ENCODE measurements at regions not wholly inside any gene's neighbourhood (a gene's known extent, or its start where the extent isn't known, plus 50 kb on each side); places are given as distances from the start of the nearest gene placed in this dataset.

DNA sequence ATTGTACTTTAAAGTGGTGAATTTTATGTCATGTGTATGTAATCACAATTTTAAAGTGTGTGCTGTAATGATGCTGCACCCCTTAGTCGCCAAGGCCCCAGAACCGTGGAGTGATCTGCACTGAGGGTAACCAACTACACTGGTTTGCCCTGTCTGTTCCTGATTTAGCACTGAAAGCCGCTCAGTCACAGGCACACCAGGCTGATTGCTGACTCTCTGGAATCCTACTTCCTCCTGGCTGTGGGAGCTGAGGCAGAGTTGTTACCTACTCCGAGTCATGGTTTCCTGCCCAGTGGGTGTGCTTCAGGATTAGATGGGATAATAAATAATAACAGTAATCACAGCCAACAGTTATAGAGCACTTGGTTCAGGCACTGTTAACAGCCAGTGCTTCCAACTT is 645.4 kb downstream of the BCOR start:
- no peak for DNase-seq

DNA sequence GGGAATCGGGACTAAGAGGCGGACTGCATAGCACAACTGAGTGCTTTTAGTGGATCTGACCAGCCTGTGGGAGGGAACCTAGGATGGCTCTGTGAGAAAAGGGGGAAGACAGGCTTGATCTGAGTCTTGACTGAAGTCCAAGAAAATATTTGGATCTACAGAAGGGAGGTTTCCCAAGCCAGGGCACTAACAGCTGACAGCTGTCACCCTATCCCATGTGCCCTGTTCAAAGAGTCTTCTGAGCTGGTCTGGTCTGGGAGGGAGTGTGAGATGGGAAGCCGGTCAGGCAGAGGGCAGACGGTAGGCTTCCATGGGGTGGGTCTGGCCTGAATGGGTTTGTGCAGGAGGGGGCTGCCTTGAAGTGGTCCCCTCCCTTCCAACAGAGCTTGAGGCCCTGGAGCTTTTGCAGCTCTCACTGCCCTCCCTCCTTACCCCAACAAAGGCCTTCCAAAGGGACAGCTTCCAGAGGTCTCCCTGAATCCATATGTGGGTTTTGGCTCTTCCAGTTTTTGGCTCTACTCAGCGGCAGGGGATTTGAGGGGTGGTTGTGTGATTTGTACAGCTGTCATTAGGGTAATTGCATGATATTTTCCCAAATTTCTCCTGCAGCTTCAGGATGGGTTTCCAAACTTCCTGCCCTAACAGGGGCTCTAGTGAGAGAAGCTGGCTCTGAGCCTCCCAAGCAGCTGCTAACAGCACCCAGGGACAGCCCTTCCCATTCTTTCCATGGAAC is 643.7 kb downstream of the BCOR start:
- DNase-seq, result peak; percentile 94

DNA sequence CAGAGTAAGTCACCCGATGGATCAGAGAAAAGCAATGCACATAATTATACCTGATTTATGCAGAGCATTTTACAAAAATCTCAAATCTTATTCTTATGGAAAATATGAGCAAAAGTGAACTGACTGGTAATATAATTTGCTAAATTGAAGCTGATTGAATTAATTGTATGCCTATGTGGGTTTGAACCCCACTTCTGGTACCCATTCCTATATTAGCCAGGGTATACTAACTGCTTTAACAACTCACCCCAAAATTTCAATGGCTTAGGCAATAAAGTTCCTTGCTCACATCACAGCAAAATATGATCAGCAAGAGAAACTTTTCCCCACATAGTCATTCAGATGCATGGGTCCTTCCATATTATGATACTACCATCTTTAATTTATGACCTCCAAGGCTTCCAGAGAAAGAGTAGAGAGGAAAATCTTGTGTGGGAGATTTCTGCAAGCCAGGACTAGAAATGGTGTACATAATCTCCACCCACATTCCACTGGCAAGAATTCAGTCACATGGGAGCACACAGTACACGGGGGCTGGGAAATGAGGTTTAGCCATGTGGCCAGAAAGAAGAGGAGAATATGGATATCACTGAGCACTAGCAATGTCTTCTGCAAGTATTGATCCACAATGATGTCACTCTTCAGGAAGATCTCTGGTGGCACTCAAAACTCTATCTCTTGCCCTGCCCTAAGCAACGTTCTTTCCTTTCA is 640.7 kb downstream of the BCOR start:
- DNase-seq, result no peak

DNA sequence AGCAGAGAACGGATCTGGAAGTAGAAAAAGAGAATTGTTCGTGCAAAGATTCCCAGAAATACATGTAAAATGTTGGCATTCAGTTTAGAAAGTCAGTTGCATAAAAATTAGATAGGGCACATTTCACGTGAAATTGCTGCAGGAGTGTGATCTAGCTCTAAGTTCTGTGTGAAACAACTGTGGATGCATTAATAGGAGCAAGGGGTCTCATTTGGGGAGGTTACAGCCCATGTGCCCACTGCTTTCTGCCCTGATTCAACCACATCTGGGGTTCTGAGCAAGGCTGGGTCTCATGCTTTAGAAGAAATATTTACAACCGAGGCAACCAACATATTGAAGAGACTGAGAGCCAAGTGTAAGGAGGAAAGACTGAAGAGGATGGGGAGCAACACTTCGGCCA is 639.0 kb downstream of the BCOR start:
- DNase-seq, result no peak

DNA sequence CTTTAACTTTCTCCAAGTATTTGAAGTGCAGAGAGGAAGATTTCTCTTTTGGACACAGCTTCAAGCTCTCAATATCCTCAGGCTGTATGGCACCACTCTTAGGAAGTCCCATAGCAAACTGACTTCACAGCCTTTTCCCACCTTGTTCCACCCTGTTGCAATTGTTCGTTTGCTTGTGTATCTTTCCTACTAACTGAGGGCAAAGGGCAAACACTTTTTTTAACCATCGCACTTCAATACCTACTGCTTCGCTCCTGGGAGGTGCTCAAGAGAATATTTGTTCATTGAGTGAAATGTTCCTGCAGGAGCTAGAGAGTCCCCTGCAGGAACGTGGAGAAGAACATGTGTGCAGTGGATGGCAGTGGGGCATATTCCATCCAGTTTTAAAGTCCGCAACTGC is 638.6 kb downstream of the BCOR start:
- DNase-seq, result no peak

DNA sequence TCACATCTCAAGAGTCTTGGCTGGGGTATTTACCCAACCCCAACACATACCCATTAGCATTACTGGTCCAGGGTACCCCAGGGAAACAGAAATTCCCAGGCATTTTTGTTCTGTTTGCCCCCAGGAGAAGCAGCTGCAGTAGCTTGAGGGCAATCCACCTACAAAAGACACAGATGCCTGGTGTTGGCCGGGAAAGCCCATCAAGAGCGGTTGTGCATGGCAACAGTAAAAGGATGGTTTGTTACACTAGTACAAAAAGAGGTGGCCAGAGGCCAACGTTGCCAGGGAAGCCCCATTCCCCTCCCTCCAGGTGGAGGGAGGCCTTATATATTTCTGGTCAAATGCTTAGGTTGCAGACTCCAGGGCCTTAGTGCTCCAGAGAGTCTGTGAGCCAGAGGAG is 637.8 kb downstream of the BCOR start:
- no peak for DNase-seq

DNA sequence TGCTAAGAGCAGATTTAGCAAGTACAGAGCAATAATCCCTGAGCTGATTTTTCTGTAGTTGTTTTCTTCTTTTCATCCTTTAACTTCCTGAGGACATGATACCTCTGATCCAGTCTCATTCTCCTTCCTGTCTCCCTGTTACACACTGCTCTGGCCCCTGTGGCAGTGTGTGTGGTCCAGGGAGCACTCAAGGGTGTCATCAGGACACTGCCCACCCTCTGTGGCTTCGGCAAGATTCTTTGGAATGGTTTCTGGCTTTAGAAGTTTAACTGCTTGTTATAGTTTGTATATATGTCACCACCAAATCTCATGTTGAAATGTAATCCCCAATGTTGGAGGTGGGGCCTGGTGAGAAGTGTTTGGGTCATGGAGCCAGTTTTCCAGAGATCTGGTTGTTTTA is 637.3 kb downstream of the BCOR start:
- no peak for DNase-seq

DNA sequence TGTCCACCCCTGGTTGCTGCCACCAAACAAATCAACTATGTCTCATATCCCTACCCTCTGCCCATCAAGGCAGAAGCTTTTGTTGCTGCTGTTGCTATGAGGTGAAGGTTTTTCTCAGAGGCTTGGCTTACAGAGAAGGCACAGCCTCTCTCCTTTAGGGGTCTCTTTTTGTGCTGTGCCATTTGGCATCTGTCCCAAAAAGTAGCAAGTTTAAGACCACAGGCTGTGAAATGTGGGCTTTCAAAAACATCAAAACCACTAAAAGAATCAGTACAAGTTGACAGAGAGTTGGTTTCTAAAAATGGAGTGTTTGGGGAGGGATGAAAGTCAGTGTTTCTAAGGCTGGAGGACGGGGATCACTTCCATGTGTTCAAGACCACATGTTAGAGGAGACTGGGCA is 634.9 kb downstream of the BCOR start:
- DNase-seq, result no peak

DNA sequence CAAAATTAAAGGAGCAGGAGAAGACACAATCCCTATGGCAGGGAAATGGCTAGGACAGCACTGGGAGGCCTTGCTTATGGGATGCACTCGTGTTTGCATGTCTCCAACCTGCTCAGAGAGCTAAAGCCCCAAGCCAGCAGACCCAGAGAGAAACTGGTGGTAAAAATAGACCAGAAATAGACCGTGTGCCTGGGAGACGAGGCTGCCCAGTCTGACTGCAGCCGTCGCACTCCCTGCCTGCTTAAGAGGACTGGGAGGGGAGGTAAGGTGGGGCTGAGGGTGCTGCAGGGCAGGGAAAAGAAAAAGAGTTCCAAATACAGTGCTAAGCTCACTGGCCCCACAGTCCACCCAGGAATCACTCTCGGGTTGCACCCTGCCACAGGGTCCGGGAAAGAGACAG is 633.5 kb downstream of the BCOR start:
- DNase-seq, result no peak

DNA sequence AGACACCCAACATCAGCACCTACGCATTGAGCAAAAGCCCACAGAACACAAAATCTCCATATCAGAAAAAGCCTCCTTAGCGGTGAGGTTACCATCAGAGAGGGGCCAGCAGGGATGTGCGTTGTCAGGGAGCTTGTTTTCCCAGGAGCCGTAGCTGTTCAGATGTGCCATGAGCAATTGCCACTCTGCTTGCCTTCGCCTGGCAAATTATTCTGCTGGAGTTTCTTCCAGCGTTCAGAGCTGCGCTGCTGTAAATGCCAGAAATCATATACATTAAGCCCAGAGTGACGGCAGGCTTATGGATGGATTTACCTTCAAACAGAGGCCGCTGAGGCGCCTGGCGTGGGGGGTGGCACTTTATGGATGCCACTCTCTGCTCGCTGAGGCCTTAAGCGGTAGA is 632.3 kb downstream of the BCOR start:
- DNase-seq, result no peak

DNA sequence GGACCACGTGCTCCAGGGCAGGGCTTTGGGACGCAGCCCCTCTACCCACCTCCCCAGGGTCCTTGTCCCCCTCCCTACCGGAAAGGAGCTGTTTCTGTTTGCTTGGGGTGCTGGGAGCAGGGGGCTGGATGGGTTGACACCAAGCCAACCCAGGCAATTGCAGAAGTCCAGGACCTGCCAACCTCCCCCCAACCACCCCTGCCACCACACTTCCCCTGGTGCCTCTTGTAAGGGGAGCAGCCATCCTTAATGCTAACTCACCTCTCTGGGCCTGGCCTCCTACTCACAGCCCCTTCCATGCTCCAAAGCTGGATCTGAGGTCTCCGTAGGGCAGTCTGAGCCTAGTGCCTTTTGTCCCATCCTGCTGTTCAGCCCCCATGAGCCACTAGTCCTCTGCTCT is 631.9 kb downstream of the BCOR start:
- no peak for DNase-seq

DNA sequence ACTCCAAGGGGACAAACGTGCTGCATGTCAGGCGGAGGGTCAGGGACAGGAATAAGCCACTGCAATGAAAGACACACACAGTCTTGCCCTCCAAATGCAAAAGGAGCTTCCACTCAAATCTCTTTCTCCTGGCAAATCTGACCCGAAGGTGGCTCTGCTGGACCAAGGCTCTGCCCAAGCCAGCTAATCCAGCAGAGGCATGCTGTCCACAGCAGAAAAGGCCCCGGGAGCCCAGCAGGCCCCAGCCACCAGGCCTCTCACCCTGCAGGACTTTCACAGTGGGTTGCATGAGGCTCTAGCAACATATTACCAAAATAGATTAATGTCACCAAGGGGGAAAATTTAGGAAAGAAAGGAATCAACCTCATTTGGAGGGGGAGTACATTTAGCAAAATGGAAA is 628.6 kb downstream of the BCOR start:
- DNase-seq, result no peak

DNA sequence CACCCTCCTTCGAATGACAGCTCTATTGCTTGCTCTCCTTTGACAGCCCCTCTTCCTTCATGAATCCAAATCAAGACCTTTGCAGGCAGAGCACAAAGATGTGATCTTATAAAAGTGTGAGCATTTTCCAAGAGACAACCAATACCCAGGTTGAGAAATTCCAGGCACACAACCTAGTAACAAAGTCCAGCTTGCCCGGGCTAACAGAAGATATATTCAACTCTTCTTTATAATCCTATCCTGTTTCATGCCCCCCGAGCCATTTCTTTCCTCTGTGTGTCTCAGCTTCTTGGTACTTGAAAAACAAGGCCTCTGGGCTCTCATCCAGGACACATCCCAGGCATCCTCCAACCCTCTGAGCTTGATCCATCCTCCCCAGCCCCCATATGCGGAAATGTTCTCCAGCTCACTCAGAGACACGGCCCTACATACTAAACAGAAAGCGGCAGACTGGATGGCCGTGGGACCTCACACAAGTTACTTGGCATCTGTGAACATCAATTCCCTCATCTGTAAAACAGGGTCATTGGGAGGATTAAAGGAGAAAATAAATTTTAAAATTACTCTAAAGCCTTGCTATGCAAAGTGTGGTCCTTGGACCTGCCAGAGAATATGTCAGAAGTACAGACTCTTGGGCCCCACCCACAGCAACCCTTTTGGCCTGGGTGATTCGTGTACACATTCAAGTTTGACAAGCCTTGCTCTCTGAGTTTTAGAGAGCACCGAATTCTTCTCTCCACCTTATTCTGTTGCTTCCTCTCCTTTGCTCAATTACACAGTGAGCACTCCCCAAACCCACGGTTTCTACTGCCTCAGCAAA is 627.0 kb downstream of the BCOR start:
- no peak for DNase-seq

DNA sequence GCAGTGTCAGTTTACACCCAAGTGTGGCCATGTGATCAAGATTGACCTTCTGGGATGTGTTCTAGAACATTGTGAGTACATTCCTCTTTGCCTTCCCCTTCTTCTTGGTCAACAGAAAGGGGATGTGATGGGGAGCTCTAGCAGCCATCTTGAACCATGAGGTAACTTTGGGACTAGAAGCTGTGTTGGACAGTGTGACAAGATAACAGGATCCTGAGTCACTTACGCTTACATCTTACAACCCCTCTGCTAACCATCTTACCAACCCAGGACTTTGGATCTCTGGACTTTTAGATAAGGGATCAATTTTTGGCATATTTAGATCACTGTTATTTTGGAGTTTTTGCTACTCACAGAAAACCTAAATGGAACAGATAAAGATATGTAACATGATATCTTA is 625.6 kb downstream of the BCOR start:
- DNase-seq, result no peak

DNA sequence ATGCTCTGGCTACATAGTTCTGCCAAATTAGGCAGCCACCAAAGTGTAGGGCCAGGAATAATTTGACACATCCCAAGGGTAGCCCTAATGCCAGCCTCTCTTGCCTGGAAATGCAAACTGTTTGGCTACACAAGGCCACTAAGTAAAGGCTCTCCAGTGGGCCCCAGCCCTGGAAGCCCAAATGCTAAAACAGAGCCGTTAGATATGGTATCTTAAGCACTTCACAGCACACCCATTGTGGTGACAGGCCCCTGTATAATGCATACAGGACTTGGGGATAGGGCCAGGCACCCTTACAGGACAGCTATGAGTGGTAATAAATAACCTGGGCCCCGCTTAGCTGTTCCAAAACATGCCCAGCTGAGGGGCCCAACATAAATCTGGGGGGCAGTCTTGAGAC is 623.9 kb downstream of the BCOR start:
- DNase-seq, result no peak

DNA sequence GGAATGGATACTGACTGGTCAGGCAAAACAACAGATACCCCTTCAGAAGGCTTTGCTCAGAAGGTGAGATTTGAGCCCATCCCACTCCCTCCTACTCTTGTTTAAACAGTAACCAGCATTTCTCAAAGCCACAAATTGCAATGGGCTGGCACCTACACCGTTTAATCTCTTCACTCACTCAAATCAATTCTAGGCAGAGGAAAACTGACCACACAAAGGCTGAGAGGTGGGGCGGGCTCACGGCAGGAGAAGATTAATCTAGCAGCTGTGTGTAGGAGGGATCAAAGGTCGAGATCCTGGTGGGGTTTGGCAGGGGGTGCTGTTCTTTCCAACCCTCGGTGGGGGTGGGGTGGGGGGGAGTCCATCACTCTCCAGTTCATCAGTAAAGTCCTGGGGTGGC is 622.4 kb downstream of the BCOR start:
- DNase-seq, result no peak

DNA sequence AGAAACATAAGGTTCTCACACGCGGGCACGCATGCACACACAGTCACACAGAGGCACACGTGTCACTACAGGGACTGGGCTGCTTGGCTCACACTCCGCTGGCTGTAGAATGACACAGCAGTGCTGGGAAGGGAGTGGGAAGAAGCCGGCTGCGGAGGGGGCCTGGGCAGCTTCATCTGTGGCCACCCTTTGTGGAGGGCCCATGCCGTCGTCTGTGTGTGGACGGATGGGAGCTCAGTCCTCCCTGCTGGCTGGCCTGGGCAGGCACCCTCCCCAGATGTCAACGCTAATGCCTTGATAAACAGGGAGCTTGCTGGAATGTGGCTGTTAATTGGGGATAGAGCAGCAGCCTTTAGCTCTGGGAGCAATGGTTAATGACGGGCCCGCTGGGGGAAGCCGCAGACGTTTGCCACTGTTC is 621.1 kb downstream of the BCOR start:
- no peak for DNase-seq

DNA sequence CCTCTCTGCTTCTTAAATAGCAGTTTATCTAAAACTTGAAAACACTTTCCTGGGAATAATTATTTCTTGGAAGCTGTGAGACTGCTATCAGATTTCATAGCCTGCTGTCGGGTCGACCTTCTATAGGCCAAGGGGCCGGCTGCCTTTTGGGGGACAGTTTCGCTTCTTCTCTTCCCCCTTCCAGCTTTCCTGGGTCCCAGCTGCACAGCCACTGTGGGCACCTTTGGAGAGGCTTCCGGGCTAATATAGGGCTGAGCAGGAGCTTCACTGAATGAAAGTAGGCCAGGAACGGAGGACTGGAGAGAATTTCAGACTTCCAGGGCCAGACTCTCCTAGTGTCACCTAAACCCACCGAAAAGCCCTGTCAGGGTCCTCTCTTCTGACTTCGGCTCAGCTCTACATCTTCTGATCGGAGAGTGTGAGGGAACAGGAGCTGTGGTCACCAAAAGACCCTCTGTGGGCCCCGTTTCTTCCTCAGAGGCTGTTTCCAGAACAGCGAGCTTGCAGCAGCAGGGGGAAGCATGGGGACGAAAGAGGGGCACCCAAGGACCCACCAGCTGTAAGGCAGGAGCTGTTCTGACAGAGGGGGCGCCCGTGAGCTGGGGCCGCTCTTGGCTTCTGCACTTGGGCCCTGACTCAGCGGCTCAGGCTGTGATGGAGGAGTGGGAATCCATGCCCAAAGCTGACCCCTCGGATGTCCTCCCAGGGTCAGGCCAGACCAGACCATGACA is 620.6 kb downstream of the BCOR start:
- no peak for DNase-seq

DNA sequence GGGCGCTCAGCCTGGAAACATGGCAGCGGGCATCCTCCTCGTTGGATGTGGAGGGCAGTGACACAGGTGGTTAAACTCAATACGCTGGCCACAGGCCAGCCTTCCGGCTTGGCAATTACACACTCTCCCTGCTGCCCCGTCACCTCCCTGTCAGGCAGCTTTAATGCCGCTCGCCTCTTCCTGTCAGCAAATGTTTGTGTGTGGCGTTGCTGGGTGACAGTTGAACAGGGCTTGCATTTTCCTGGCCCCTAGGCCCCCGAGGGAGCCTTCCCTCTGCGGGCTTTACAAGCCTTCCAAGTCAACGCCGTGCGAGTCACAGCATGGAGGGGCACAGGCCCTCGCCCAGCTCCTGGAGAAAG is 620.0 kb downstream of the BCOR start:
- no peak for DNase-seq

DNA sequence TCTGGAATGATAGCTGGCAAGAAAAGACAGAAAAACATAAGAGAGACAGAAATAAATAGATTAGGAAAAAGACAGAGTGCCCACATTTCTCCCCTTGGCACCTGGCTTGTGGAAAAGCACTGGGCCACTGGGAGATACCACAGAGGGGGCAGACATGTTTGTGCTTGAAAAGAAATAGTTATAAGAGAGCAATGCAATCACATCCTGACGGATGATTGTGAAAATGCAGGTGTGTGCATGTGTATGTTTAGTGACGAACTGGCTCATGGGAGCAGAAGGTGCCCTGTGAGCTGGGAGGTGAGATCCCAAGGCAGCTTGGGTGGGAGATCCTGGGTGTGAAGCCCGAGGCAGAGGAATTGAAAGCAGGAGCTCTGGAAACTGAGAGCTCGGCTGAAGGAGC is 617.9 kb downstream of the BCOR start:
- DNase-seq, result no peak

DNA sequence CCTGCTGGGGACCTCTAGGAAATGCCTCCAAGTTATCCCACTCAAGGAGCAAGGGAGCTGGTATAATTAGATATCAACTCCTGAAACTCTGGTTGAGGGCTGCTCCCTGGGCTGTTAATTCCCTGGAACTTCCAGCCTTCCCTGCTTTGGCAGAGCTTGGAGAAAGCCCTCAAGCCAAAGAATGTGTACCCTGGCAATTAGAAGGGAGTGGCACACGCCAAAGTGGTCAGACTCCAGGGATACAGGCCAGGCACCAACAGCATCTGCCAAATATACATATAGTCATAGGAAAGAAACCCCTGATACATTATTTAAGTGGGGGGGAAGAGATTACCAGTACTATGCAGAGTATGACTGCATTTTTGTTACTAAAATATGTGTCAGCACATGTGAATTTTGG is 616.8 kb downstream of the BCOR start:
- no peak for DNase-seq

DNA sequence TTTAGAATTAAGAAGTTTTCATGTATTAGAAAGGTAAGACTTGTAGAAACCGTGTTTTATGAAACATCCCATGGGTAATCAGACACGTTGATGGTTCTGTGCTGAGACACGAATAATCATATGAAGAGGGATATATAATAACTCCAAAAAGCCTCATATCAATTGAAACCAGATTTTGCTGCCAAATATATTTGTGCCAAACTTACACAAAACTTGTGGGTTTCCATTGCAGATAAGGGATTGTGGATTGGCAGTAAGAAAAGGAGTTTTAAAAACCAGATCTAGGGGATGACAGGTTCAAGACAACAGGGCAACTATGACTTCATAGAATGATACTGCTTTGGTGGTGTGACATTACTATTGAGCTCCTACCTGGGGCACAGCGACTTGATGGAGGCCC is 616.1 kb downstream of the BCOR start:
- DNase-seq, result no peak
